NCI-H1436 treated with DMSO at 0.1 percent for 48 hours (cell line): ENCODE measurements at regions not wholly inside any gene's neighbourhood (a gene's known extent, or its start where the extent isn't known, plus 50 kb on each side); places are given as distances from the start of the nearest gene placed in this dataset.

ENCODE experiments used
- DNase-seq: peaks from one replicate; lab custom pipeline; 2025; lab: John Stamatoyannopoulos, UW

DNA sequence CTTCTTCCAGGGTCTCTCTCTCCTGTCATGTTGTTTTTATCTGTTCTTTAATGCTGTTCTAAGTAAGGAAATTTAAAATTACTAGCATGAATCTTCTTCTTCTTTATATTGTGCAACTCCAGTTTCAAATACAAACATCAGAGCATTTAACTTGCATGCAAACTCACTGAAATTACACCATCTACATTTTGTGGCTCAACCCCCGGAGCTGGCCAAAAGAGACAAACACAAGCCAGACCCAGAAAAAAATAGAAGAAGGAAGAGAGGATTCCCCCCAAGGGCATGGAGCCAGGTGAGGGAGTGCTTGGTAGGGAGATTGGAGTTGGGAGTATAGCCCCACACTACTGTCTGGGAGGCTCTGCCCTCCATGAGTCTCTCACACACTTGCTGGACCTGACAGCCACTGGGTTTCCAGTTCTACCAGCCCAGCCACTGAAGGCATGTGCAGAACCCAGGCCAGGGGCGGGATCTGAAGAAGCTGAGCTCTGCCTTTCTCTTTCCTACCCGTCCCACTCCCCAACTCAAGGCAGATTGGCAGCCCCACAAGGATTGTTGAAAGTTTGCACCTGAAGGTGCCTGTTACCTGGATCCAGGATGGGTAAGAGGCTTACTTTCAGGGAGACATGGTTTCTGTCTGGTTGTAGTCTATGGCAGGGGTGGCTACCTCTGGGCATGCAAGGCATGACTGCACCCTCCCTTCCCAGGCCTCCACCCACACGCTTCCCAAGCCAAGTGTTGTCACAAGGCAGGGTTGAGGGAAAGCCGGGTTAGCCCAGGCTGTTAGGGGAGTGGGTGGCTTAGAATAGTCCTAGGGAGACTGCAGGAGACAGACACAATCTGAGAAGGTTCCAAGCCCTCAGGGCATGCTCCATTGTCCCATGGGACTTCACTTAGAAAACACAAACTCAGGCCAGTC, 297.2 kb downstream of the TGFB2 start:
- no peak for DNase-seq

GRCh38 chr1:218643281-218643680, 298.1 kb downstream of the TGFB2 start:
- DNase-seq = no peak

DNA sequence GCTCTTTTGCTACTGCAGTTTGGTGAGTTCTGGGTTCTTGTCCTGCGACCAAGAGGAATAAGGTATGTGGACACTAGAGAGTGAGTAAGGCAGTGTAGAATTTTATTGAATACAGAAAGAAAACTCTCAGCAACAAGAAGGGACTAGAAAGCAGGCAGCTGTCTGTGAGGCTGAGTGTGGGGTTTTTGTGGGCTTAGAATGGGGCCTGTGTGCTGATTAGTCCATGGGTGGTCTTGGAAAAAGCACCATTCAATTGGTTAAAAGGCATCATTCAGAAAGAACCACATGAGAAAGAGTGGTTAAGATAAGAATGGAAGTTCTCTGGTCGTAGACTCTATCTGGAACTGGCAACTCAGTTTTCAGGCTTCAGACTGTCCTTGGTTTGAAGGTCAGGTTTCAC, 298.8 kb downstream of the TGFB2 start:
- no peak for DNase-seq

DNA sequence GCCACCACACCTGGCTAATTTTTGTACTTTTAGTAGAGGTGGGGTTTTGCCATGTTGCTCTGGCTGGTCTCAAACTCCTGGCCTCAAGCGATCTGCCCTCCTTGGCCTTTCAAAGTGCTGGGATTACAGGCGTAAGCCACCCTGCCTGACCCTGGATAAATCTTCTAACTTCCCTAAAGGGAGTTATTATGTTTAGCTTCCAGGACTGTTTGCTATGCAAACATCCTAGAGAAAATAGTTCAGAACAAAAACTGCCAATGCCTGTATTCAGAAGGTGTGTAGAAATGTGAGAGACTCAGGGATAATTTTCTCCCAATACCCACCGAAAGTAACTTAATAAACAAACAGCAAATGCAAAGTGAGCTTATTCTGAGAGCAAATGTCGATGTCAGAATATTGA, 301.2 kb downstream of the TGFB2 start:
- no peak for DNase-seq

GRCh38 chr1:218656301-218657037, 311.3 kb downstream of the TGFB2 start:
- DNase-seq = no peak

DNA sequence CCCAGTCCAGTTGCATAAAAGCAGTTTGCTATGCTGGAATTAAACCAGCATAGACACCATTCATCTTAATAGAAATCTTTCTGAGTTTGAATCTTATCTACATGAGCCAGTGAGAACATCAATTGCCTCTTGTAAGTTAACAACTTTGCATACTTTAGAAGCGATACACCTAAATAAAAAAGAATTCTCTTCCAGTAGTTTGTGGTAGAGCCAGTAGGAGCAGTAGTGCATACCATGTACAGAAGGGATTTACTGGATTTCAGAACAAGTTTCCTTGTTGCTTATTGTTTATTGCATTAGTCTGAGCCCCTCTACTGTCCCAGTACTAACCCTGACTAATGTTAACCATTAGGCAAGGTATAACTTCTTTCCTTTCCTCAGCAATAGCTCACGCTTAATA, 313.1 kb downstream of the TGFB2 start:
- DNase-seq = no peak

DNA sequence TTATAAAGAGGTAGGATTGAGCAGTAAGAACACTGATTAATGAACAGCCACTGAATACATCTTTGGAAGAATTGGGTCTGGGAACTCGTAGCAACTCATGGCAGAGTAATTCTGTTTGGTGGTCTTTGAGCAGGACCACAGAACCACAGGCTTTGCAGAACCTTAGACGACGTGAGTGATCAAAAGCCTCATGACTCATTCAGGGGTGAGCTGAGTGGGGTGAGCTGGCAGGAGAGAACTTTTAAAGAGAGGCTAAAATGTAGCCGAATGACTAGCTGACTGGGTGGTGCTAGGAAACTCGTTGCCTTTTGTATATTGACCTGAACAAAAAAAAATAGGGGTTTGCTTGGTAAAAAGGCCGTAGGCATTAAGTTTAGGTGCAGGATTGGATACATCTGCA, 313.8 kb downstream of the TGFB2 start:
- no peak for DNase-seq

- DNase-seq = no peak
Measured at GRCh38 chr1:218659911-218660677, 315.0 kb downstream of the TGFB2 start.

- no peak for DNase-seq
Measured at GRCh38 chr1:218660678-218661053, 315.5 kb downstream of the TGFB2 start.

GRCh38 chr1:218661411-218661810, 316.3 kb downstream of the TGFB2 start:
- no peak for DNase-seq

- DNase-seq = no peak
Measured at GRCh38 chr1:218664385-218665170, 319.4 kb downstream of the TGFB2 start.

DNA sequence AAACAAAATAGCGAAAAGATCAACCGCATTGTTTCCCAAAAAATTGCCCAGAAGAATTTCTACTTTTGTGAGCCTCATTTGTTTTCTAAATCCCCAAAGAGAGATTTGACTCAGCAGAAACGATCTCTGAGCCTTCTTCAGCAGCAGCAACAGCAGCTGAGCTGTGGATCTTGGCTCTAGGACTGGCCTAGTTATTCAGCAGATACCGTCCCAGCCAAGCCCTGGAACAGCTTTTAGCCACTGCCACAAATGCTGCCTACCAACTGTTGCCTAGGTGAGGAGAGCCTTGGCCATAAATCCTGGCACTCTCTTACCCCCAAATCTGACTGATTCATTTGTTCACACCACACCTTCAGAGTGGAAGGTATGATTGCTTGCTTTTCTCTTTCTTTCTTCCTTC, 320.1 kb downstream of the TGFB2 start:
- no peak for DNase-seq

DNA sequence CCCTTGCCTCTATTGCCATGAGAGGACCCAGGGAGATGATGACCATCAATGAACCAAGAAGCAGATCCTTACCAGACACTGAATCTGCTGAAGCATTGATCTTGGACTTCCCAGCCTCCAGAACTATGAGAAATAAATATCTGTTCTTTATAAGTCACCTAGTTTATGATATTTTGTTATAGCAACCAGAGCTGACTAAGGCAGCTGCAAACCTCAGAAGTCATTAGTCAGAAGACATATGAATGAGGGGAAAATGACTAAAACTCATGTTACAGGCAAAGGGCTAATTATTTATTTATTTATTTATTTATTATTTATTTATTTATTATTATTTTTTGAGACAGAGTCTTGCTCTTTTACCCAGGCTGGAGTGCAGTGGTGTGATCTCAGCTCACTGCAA, 321.1 kb downstream of the TGFB2 start:
- no peak for DNase-seq

- DNase-seq = no peak
Measured at GRCh38 chr1:218667781-218668516, 322.8 kb downstream of the TGFB2 start.

GRCh38 chr1:218669431-218669830, 324.3 kb downstream of the TGFB2 start:
- DNase-seq = no peak

GRCh38 chr1:218670875-218671274, 325.7 kb downstream of the TGFB2 start:
- no peak for DNase-seq

DNA sequence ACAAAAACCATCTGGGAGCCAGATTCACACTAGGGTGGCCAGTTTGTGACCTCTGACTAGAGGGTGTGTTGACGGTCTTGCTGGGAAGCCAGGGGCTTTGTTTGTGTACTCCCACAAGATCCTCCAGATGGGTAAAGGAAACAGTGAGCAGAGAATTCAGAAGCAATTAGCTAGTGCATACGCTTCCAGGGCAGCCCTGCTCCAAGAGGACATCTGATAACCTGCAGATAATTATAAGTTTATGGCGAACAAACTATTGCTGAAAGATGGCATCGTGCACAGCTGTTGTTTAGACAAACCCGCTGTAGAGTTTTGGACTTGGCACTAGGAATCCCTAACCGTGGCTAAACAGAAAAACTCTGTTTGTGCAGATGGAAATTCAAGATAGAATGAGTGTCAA, 326.4 kb downstream of the TGFB2 start:
- no peak for DNase-seq

DNA sequence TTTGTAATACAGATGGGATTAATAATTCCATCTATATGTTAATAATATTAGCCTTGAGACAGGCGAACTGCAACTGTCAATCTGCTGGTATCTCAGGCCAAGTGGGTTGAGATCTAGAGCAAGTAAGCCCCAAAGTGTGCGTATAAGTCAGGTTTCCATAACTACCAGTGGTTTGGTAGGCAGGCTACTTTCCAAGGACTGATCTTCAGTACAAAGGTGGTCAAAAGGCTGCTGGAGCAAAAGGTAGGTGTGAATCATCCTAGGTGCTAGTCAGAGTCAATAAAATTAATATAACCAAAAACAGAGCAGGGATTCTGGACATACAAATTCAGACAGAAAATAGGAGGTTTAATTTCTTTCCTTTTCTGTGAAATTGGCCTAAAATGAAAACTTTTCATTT, 328.0 kb downstream of the TGFB2 start:
- DNase-seq = no peak

DNA sequence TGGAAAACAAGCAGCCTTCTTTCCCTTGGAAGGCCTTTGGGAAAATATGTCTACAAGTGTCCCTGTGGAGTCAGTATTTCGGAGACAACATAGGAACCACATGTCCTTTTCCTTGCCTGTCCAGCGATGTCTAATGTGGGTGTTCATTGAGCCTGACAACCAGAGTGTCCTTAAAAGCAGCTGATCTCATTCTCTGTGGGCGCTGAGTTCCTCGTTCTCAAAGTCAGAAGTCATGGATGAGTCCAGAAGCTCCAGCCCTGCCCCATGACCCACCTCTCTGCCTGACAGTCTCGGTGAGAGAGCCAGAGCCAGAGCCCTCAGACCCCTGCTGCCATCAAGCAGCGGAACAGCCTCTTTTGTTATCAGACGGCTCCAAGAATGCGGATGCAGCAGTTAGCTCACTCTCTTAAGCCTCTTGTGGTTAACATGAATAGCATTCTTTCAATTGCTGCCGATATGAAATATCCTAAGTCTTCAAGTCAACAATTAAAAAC, 329.2 kb downstream of the TGFB2 start:
- no peak for DNase-seq

- no peak for DNase-seq
Measured at GRCh38 chr1:218677026-218677425, 331.9 kb downstream of the TGFB2 start.

DNA sequence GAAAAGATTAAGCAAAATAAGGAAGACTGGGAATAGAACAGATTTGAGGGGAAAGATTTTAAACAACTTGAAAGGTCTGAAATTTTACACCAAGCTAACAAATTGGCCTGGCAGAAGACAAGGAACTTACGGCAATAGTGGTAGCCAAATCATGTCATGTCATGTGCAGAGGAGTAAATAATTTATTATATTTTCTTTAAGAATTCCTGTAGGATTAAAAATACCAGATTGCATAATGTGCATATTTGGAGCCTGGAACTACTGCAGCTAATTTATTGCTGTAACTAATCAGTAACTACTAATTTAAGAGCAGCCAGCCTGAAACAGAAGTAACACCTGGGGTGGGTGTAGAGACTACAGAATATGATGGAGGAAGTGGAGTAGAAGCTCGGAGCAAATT, 334.3 kb downstream of the TGFB2 start:
- no peak for DNase-seq
